ENCODE measurements at regions not wholly inside any gene's neighbourhood (a gene's known extent, or its start where the extent isn't known, plus 50 kb on each side); places are given as distances from the start of the nearest gene placed in this dataset.

DNA sequence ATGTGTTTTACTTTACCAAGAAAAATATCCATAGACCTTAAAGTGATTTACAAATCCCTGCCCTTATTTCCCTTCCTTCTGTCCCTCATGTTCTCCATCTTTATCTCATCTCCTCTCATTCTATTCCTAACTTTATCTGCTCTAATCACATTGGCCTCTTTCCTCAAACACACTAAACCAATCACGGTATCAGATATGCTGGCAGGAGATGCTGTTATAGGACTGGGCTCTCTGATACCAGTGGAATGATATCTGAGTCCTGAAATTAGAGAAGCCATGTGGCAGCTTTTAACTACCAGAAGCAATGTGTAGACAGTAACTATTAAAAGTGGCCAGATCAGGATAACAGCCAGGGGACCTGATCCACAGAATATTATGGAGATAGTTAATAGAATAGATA lies 49.9 kb upstream of the GIMD1 start:
- Mint-ChIP-seq H3K4me1 (ENCODE audit: low read depth) (no peaks in the 10 kb centered on the region), H3K4me3 (no peak overlapping the region), H3K27me3 (ENCODE audit: low read depth) (peaks cover 12% of the 10 kb centered on the region), H3K36me3 (ENCODE audit: insufficient read depth in 2 of 2) (no peaks in the 10 kb centered on the region), H3K9me3 (no peaks in the 10 kb centered on the region), H3K27ac (no peak overlapping the region)
- ATAC-seq (replicated peaks in 1 of 2) (no peak), DNase-seq (no peak)

Data from activated T-cell treated with anti-CD3 and anti-CD28 coated beads, Interleukin-2, amount 50 U/mL, for 72 hours (primary cell).